GM21390 (cell line): ENCODE measurements at regions not wholly inside any gene's neighbourhood (a gene's known extent, or its start where the extent isn't known, plus 50 kb on each side); places are given as distances from the start of the nearest gene placed in this dataset.

Experiments used
- ATAC-seq: cut with Tn5 transposase; IDR thresholded peaks from one replicate; pipeline ENCODE4 v1.9.1; 2021; ENCODE audit not compliant: unreplicated experiment

GRCh38 chr5:117055517-117055916 is 480.9 kb upstream of the SEMA6A start:
- ATAC-seq: no peak

GRCh38 chr5:117054911-117055310 is 480.3 kb upstream of the SEMA6A start:
- no peak for ATAC-seq

GRCh38 chr5:117054141-117054540 is 479.5 kb upstream of the SEMA6A start:
- ATAC-seq: no peak

GRCh38 chr5:117041926-117042595 is 467.4 kb upstream of the SEMA6A start:
- ATAC-seq: no peak

- ATAC-seq: no peak
Measured at GRCh38 chr5:117039035-117039434, 464.4 kb upstream of the SEMA6A start.

GRCh38 chr5:117027384-117027783 is 452.8 kb upstream of the SEMA6A start:
- no peak for ATAC-seq

GRCh38 chr5:117020999-117021398 is 446.4 kb upstream of the SEMA6A start:
- ATAC-seq: no peak

GRCh38 chr5:117013280-117013877 is 438.8 kb upstream of the SEMA6A start:
- ATAC-seq: no peak

GRCh38 chr5:117010574-117010973 is 436.0 kb upstream of the SEMA6A start:
- no peak for ATAC-seq

- ATAC-seq: no peak
Measured at GRCh38 chr5:116998024-116998423, 423.4 kb upstream of the SEMA6A start.

GRCh38 chr5:116992681-116993080 is 418.1 kb upstream of the SEMA6A start:
- no peak for ATAC-seq

- ATAC-seq: no peak
Measured at GRCh38 chr5:116989995-116990394, 415.4 kb upstream of the SEMA6A start.

GRCh38 chr5:116982035-116982434 is 407.4 kb upstream of the SEMA6A start:
- ATAC-seq: no peak

GRCh38 chr5:116980581-116980980 is 406.0 kb upstream of the SEMA6A start:
- ATAC-seq: no peak

- ATAC-seq: no peak
Measured at GRCh38 chr5:116976767-116977166, 402.1 kb upstream of the SEMA6A start.

GRCh38 chr5:116971131-116971530 is 396.5 kb upstream of the SEMA6A start:
- no peak for ATAC-seq

GRCh38 chr5:116970318-116970717 is 395.7 kb upstream of the SEMA6A start:
- no peak for ATAC-seq

- no peak for ATAC-seq
Measured at GRCh38 chr5:116964438-116964837, 389.8 kb upstream of the SEMA6A start.

- ATAC-seq: no peak
Measured at GRCh38 chr5:116961021-116961420, 386.4 kb upstream of the SEMA6A start.

- ATAC-seq: no peak
Measured at GRCh38 chr5:116959843-116960242, 385.2 kb upstream of the SEMA6A start.

- ATAC-seq: no peak
Measured at GRCh38 chr5:116953251-116953930, 378.8 kb upstream of the SEMA6A start.

- no peak for ATAC-seq
Measured at GRCh38 chr5:116951219-116951618, 376.6 kb upstream of the SEMA6A start.
